ENCODE measurements at regions not wholly inside any gene's neighbourhood (a gene's known extent, or its start where the extent isn't known, plus 50 kb on each side); places are given as distances from the start of the nearest gene placed in this dataset.

DNA sequence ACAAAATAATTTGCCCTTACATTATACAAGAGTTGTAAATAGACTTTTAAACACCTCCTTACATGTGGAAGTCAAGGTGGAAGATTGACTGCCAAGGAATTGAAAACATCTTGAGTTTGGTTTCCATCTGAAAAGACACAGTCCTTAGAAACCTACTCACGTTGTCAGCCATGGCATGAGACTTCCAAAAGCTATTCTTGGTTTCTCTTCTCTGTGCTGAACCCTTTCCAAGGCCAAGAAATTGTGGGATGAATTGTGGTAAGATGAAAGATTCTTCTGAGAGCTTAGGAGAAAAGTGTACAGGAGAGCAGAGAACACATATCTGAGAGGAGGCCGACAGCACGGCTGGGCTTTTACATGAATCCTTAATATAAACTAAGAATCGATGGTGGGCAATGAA is 370.0 kb downstream of the FBXW7 start:
- no peaks in the 10 kb centered on the region for H3K4me1 ChIP-seq (ENCODE audit: insufficient read depth, low read length, poor library complexity, severe bottlenecking)
- no peak overlapping the region for H3K4me2 ChIP-seq (ENCODE audit: low read length)
- no peaks in the 10 kb centered on the region for H3K79me2 ChIP-seq (ENCODE audit: insufficient read depth, low read depth, low read length)
- no peak overlapping the region for H3K4me3 ChIP-seq (ENCODE audit: low read depth, low read length, poor library complexity, severe bottlenecking)
- no peaks in the 10 kb centered on the region for H3K9me2 ChIP-seq (ENCODE audit: insufficient read depth, low read length)
- TF ChIP-seq CTCF (conservative IDR thresholded peaks at IDR 0.05; ENCODE audit: low read length) (no peak), EZH2phosphoT487 (IDR thresholded peaks at IDR 0.05; ENCODE audit: borderline replicate concordance, low read depth, low read length) (no peak)
- H3K9me3 ChIP-seq (ENCODE audit: low read length), result no peaks in the 10 kb centered on the region
- CTCF ChIA-PET (ENCODE audit: unreplicated experiment), result no interaction called here
- no peak overlapping the region for H3K27ac ChIP-seq (ENCODE audit: low read depth, low read length, poor library complexity, severe bottlenecking)
- BruUV-seq (replicated peaks), result no TSS peak
- H3K36me3 ChIP-seq (ENCODE audit: insufficient read depth, low read length), result no peaks in the 10 kb centered on the region
- DNase-seq (ENCODE audit: low spot score), result no peak
- intact Hi-C loops (cut with micrococcal nuclease; ENCODE audit: unreplicated experiment), result no loop called here
- POLR2A ChIA-PET, result interaction anchor here (0.6 kb wide), 1 partner anchor 18 kb away, joined by 3 read pairs; no protein-coding TSS in a partner anchor
- H2AFZ ChIP-seq (ENCODE audit: low read length), result no peak overlapping the region
- H4K20me1 ChIP-seq (ENCODE audit: insufficient read depth, low read length), result no peaks in the 10 kb centered on the region

DNA sequence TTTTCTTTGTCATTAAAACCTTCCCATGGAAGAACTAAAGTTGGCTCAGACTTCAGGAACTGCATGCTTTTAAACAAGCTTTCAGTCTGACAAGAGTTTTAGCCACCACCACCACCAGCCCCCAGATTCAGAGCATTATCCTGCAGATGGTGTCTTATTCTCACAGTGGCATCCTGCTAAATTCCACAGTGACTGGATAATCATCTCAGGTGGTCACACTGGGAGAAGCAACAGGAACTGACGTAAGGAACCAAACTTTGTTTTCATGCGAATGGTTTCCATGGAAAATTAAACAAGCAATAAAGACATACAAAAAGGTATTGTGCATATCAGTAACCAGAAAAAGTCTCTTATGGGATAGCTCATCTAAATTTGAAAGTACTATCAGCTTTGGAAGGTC is 370.7 kb downstream of the FBXW7 start:
- no peak for DNase-seq (ENCODE audit: low spot score)
- Histone ChIP-seq H3K4me1 (ENCODE audit: insufficient read depth, low read length, poor library complexity, severe bottlenecking) (no peaks in the 10 kb centered on the region), H3K79me2 (ENCODE audit: insufficient read depth, low read depth, low read length) (no peaks in the 10 kb centered on the region), H3K9me3 (ENCODE audit: low read length) (no peaks in the 10 kb centered on the region), H4K20me1 (ENCODE audit: insufficient read depth, low read length) (no peaks in the 10 kb centered on the region), H3K4me3 (ENCODE audit: low read depth, low read length, poor library complexity, severe bottlenecking) (no peak overlapping the region), H3K9me2 (ENCODE audit: insufficient read depth, low read length) (no peaks in the 10 kb centered on the region), H3K36me3 (ENCODE audit: insufficient read depth, low read length) (no peaks in the 10 kb centered on the region), H3K4me2 (ENCODE audit: low read length) (no peak overlapping the region), H3K27ac (ENCODE audit: low read depth, low read length, poor library complexity, severe bottlenecking) (no peak overlapping the region), H2AFZ (ENCODE audit: low read length) (no peak overlapping the region)
- TF ChIP-seq CTCF (conservative IDR thresholded peaks at IDR 0.05; ENCODE audit: low read length) (no peak), EZH2phosphoT487 (IDR thresholded peaks at IDR 0.05; ENCODE audit: borderline replicate concordance, low read depth, low read length) (no peak)
- ChIA-PET CTCF (ENCODE audit: unreplicated experiment) (no interaction called here), POLR2A (interaction anchor here (0.6 kb wide), 1 partner anchor 17 kb away, joined by 3 read pairs; no protein-coding TSS in a partner anchor)
- BruUV-seq (replicated peaks), result no TSS peak
- intact Hi-C loops (cut with micrococcal nuclease; ENCODE audit: unreplicated experiment), result no loop called here

DNA sequence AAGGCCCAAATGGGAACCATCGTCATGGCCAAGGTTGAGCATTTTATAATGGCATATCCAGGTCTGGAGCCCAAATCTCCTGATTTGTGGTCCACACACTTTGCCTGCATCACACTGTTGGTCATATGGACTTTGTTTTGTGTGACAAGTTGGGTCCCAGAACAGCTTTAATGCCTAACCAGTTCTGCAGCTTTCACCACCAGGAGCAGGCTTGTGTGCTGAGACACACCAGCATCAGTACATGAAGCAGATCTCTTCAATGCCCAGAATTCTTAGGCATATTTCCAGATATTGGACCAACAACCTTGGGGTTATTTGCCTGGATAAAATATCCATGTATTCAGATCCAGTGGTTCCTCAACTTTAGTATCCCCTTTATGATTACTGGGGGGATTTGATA is 371.3 kb downstream of the FBXW7 start:
- Histone ChIP-seq H3K27ac (ENCODE audit: low read depth, low read length, poor library complexity, severe bottlenecking) (no peak overlapping the region), H3K79me2 (ENCODE audit: insufficient read depth, low read depth, low read length) (no peaks in the 10 kb centered on the region), H3K4me1 (ENCODE audit: insufficient read depth, low read length, poor library complexity, severe bottlenecking) (no peaks in the 10 kb centered on the region), H3K9me3 (ENCODE audit: low read length) (no peaks in the 10 kb centered on the region), H3K4me3 (ENCODE audit: low read depth, low read length, poor library complexity, severe bottlenecking) (no peak overlapping the region), H3K4me2 (ENCODE audit: low read length) (no peak overlapping the region), H3K9me2 (ENCODE audit: insufficient read depth, low read length) (no peaks in the 10 kb centered on the region), H2AFZ (ENCODE audit: low read length) (no peak overlapping the region), H4K20me1 (ENCODE audit: insufficient read depth, low read length) (no peaks in the 10 kb centered on the region), H3K36me3 (ENCODE audit: insufficient read depth, low read length) (no peaks in the 10 kb centered on the region)
- DNase-seq (ENCODE audit: low spot score), result no peak
- TF ChIP-seq CTCF (conservative IDR thresholded peaks at IDR 0.05; ENCODE audit: low read length) (no peak), EZH2phosphoT487 (IDR thresholded peaks at IDR 0.05; ENCODE audit: borderline replicate concordance, low read depth, low read length) (no peak)
- POLR2A ChIA-PET, result no interaction called here
- CTCF ChIA-PET (ENCODE audit: unreplicated experiment), result no interaction called here
- no TSS peak for BruUV-seq (replicated peaks)
- intact Hi-C loops (cut with micrococcal nuclease; ENCODE audit: unreplicated experiment), result no loop called here

Data from OCI-LY7 (cell line).